Endometrium (tissue), 2 donors: ENCODE measurements at regions not wholly inside any gene's neighbourhood (a gene's known extent, or its start where the extent isn't known, plus 50 kb on each side); places are given as distances from the start of the nearest gene placed in this dataset.

Experiments used
- FAIRE-seq: peaks from 2 replicates; lab custom pipeline; 2012; peaks lifted over from hg19 to GRCh38; lab: Jason Lieb, UNC
- donor health status: control.
- donor health status: control.

DNA sequence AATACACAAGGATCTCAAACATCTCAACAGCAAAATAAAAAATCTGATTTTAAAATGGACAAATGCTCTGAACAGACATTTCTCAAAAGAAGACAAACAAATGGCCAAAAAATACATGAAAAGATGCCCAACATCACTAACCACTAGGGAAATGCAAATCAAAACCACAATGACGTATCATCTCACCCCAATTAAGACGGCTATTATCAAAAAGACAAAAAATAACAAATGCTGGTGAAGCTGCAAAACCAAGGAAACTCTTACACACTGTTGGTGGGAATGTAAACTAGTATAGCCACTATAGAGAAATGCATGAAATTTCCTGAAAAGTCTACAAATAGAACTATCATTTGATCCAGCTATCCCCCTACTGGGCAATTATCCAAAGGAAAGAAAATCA lies 145.0 kb downstream of the BTG1 start:
- FAIRE-seq, result no peak

DNA sequence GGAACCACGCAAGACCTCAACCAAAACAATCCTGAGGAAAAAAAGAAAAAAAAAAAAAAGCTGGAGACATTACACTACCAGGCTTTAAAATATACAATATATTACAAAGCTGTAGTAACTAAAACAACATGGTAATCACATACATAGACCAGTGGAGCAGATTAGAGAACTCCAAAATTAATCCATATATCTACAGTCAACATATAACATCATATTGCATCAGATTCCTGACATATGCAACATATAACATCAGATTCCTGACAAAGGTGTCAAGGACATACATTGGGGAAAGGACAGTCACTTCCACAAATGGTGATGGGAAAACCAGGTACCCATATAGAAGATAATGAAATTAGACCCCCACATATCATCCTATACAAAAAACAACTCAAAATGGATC lies 145.8 kb downstream of the BTG1 start:
- no peak for FAIRE-seq

DNA sequence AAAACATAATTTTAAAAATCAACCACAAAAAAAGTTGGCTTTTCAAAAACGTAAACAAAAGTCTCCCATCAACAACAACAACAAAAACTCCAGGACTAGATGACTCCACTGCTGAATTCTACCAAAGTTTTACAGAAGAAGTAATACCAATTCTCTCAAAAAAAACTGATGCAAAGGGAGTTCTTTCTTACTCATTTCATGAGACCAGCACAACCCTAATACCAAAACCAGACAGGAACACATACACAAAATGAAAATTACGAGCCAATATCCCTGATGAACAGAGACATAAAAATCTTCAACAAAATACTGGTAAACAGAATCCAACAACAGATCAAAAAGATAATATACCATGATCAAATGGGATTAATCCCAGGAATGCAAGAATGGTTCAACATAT lies 147.3 kb downstream of the BTG1 start:
- FAIRE-seq, result no peak

DNA sequence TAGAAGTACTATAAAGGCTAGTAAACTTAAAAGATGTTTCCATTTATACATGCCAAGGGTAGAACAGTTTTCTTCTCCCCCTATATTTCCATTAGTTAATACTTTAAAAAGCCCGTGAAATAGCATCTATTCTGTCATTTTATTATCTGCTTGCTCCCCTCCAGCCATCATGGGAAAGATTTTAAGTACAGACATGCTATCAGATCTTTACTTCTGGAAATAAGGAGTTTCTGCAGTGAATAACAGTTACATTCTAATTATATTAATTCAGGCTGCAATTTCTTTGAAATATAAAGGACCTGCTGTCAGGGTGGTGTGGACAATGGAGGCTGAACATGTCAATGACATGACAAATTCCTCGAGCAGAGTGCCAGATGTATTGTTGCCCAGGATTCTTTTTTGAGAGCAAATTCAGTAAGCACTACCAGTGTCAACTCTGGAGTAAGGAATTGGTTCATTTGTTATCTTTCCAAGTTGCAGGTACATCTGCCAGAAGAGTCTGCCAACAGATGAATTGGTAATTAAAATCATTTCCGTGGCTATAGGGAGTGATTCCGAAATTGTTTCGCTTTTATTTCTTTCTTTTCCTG lies 151.3 kb downstream of the BTG1 start:
- no peak for FAIRE-seq

DNA sequence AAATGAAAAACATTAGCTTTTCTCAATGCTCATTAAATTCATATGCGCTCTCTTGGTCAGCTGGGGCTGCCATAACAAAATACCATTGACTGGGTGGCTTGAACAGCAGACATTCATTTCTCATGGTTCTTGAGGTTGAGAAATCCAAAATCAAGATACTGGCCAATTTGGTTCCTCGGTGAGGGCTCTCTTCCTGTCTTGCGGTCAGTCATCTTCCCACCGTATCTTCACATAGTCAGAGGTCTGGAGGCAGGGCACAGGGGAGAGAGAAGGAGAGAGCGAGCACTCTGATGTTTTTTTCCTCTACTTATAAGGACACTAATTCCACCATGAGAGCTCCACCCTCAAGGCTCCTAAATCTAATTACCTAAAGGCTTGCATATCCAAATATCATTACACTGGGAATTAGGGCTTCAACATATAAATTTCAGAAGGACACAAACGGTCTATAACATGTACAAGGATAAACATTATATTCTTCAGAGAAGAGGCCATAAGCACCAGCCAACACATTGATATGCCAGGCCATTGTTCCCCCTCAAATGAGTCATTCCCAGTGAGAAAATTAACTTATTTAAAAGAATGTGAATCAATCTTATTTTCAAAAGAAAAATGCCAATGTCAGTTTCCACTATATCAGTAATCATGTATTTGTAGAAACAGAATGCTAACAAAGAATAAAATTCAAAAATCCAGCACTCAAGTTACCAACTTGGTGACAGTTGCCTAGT lies 152.2 kb downstream of the BTG1 start:
- no peak for FAIRE-seq

DNA sequence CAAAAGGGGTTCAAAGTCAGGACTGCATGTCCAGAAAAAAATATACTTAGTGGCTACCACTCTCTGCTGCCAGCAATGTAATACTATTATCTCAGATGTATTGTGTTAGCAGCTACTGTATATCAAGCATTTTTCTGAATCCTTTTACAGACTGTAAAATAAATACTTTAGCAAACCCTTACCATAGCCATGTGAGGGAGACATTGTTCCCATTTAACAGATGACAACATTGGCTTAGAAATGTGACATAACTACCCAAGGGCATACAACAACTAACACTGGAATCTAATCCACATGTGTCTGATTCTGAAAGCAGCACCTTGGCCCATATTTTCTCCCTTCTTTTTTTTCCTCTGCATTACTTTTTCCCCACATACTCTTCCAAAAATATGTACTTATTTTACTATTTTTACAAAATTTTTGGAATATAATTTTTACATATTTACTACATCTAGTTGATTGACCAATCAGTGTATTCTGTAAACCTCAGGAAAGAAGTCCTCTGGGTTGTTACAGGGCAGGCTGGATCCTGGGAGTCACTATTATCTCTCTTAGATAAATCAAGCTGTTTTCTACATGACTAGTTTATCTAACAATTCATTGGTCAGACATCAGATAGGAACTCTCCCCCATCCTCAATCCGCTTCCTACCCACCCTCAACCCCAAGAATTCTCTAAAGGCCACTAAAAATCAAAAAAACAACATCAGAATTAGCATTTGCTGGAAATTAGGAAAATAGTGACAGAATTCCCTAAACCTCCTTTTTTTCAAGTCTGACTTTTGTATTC lies 154.1 kb downstream of the BTG1 start:
- no peak for FAIRE-seq

DNA sequence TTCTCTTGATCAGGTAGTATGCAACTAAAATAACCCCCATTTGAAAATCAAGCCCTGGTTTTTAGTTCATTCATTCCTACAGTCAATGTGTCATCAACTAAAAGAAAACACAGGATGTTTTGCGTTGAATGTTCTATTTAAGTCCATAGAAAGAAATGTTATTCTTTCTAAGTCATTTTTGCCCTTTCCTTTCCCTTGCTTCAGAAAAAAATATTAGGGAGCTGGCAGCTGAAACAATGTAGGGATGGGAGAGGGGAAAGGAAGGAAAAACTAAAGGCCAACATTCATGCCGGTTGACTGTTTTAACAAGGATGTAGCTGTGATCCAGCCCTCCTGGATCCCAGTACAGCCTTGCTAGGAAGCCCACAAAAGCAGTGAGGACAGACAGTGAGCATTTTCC lies 155.1 kb downstream of the BTG1 start:
- FAIRE-seq, result no peak

DNA sequence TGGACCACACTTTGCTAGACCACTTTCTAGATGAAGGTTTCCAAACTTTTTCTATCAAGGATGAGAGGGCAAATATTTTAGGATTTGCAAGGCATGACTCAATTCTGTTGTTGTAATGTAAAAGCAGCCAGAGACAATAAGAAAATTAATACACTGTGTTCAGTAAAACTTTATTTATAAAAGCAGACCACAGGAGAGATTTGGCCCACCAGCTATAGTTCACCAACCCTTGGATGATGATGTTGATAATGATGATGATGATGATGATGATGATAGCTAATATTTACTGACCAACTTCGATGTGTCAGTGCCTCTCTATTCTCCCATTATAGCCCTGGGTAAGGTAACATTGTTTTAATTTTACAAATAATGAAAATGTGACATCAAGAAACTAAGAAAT lies 156.5 kb downstream of the BTG1 start:
- no peak for FAIRE-seq

DNA sequence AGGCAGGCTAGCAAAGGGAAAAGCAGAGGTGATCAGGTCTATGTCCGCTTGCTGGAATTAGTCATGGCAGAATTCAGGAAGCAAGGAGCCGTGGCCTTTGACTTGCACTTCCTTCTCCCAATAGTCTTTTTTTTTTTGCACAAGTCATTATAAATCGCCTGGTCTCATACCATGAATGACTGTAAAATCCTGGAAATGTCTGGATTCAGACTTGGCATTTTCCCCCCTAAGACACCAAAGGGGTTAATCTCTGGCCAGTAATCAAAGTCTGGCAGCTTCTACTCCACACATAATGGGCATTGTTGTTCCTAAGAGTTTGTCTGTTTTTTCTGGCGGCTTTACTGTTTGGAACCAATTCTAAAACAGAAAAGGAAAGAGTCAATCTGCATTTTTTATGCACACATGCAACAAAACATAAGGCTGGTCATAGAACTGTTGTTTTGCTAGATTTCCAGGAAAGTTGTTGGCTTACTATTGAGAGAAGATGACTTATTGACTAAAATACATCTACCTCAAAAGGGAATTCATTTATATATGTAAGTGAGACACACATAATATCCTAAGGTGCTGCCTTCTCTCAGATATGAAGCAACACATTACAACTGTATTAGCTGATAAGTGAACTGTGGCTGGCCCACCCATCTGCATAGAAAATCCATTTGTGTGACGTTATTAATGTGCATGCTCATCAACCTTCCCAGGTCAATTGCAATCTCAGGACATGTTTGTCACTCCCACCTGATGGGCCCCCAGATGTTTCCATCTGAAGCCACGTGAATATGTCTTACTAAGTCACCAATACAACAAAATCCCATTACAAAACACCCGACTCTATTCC lies 157.3 kb downstream of the BTG1 start:
- FAIRE-seq, result no peak

DNA sequence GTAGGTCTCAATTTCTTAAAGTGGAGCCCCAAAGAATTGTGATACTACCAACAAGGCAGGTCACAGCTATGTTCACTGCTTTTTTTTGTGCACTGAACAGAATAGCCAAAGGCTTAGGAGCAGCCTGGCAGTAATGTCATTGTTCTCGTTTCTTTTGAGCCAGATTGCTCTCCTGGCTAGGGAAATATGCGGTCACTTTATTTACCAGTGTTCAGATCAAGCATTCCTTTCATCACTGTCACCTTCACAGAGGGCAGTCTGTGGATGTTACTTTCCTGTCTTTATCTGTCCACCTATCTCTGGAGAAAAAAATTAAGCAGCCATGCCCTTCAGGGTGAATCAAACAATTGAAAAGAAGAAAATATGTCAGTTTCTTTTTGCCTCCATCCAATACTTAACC lies 159.6 kb downstream of the BTG1 start:
- no peak for FAIRE-seq

DNA sequence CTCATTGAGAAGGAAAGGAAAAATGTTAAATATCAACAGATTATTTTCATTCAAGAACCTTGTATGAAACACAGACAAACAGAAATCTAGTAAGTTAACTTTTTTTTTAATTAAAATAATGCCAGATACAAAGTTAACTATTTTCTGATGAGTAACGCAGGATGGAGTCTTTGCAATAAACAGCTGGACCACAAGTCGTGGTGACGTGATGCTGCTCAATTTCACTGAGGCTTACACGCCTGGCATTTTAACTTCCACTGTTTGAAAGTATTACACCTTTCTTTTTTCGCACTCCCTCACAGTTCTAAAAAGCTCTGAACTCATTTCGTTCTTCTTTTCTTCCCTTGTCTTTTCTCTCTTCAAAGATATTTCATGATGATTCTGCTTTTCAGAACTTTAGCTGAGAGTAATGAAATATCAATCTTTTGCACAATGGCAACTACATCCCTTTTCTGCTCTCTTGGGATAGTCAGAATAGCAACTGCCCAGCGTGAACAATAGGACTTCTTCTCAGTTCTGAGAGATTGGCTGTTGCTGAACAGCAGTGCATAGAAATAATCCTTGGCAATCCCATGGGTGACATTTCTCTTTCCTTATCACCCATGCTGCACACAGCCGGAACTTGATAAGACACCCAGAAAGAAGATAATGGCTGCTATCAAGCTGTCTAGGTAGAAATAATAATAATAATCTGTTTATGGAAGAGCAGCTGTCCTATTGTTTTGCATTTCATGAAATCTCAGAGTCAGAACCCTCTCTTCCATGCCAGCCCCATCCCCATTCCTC lies 160.5 kb downstream of the BTG1 start:
- no peak for FAIRE-seq

DNA sequence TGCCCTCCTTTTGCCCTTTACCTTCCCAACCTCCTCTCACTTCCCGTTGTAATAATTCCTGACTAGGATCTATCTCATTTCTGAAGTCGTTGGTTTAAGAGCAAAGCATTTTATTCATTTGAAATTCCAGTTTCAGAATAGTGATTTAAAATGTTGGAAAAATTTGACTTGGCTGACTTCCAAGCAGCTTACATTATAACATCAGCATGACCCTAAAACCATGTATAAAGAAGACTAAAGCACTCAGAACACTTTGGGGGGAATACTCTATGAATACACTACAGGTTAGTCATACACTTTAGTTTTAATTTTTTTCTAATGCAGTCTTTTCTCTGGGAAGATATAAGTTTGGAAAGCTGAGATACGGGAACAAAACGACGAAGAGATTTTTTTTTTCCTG lies 161.1 kb downstream of the BTG1 start:
- no peak for FAIRE-seq

DNA sequence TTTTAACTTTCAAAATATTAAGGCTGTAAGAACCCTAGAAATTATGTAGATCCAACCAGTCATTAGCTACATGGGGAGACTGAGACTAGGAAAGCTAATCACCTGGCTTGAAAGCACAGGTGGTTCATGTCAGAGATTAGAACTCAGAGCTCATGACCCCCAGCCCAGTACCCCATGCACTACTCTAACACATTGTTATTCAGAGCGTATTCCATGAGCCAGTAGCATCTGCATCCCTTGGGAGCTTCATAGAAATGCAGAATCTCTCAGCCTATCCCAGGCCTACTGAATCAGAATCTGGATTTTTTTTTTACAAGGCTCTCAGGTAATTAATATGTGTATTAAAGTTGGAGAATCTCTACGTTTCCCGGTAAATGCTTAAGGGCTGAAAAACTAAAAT lies 161.7 kb downstream of the BTG1 start:
- FAIRE-seq, result no peak

DNA sequence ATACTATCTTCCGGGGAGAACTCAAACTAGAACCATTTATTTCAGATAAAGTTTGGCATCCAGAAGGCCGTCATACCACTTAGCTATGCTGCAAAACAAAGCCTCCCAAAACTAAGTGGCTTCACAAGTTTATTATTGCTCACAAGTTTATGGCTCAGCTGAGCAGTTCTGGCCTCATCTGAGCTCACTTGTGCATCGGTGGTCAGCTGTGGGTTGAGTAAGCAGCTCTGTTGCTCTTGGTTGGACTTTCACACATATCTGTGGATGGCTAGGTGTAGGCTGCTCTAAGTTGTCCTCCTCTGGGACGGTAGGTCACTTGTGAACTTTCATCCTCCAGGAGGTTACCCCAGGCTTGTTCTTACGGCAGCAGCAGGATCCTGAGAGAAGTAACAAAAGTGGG lies 162.7 kb downstream of the BTG1 start:
- FAIRE-seq, result no peak

DNA sequence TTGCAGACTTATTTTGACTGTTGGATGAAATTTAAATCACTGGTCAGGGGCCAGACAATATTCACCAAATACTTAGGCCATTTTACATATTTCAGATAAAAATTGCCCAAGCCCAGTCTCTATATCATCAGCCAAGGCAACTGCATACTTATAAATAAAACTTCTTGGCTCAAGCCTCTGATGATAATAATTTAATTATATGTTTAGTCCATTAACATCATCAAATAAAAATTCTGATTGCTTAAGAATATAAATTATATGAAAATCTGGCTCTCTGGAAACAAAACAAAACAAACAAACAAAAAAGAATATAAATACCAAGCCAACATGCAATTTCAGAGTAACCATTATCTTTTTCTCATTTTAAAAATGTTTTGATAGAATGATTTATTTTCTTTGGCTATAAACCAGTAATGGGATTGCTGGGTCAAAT lies 165.2 kb downstream of the BTG1 start:
- FAIRE-seq, result peak; percentile 88

DNA sequence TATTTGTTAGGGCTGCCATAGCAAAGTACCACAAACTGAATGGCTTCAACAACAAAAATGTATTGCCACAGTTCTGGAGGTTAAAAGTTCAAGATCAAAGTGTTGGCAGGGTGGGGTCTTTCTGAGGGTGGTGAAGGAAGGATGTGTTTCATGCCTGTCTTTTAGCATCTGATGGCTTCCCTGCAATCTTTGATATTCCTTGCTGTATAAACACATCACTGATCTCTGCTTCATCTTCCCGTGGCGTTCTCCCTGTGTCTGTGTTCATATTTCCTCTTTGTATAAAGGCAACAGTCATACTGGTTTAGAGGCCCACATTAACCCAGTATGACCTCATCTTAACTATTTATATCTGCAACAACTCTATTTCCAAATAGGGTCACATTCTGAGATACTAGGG lies 167.5 kb downstream of the BTG1 start:
- no peak for FAIRE-seq

DNA sequence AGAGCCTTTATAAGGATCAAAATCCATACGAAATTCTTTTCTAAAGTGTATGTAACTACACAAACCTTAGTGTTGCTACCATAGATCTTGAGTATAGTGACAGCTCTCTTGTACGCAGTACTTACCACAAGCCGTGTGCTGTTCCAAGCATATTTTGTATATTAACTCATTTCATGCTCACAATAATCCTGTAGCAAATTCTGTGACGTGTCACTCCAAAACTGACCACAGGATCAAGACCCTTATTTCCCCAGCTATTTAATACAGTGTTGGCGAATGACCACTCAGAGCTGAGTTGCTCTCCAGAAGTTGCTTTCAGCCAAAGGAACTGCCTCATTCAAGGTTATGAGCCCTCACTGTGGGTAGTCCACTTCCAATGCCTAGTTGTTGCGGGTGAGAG lies 169.8 kb downstream of the BTG1 start:
- FAIRE-seq, result no peak

DNA sequence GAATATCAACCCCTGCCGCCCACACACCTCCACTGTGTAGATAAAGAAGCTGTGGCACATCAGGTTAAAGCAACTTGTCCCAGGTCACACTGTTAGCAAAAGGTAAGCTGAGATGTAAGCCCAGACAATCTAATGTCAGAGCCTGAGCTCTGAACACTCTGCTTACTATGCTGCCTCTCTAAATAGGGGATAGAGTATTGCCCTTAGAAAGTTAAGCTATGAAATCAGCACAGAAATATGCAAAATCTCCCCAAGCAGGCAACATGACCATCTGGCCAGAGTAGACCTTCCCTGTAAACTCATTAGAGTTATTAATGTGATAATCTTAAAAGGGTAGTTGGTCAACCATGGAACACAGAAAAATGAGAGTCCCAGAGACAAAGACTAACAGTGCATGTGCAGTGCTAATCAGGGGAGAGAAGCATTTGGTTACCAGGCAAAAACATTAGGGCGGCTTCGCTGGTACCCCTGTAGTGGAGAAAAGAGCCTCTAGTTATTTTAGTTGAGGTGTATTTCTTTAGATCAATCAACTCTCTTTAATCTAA lies 171.0 kb downstream of the BTG1 start:
- FAIRE-seq, result no peak

DNA sequence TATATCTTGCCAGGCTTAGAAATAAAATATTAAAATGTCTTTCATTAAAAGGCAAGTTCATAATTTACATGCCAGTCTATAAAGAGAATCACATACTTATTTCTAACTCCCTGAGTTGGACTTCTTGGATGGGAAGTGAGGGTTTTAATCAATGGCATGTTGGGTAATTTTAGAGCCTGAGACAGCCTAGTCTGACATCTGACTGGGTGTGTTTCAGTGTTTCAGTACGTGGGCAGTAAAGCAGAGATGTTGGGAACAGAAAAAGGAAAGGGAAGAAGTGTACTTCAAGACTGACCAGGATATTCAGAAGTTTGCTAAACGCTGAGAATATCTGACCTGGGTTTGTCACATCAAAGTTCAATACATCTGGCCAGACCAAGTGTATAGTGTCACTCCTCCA lies 171.8 kb downstream of the BTG1 start:
- no peak for FAIRE-seq

DNA sequence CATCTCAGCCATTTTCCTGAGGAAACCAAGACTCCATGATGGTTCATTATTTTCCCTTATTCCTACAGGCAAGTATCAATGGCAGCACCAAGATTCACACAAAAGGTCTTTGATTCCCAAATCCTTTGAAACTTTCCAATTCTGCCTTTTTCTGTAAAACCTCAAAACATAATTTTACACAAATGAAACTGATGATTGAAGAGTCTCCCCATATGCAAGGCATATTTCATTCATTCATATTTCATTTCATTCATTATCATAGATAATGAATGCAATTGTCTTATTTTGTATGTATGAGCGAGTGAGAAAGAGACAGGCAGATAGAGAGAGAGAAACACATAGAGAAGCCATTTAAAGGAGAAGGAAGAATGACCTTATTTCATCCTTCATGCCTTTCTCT lies 172.8 kb downstream of the BTG1 start:
- no peak for FAIRE-seq

DNA sequence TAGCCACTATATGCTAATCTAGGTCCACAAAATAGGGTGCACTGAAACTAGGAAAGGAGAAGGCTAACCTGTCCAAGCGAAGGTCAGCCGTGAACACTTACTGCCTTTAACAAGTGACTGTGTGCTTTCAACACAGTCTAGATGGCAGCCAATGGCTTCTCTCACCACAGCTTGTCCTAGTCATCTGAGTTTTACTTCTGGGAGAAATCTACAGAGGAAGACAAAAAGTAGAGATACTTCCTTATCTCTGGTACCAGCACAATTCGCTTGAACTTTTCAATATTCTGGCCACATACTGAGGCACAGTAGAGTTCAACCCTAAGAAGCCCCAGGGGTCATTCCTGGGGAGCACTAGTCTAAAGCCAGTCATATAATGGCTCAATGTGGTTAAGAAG lies 176.9 kb downstream of the BTG1 start:
- FAIRE-seq, result no peak
